IPS-NIHi7 (cell line): ENCODE measurements at regions not wholly inside any gene's neighbourhood (a gene's known extent, or its start where the extent isn't known, plus 50 kb on each side); places are given as distances from the start of the nearest gene placed in this dataset.

ENCODE experiments used
- DNase-seq: peaks from one replicate; pipeline ENCODE4 v3.0.0; 2012; ENCODE audit warnings: mixed read lengths; ENCODE audit errors: extremely low spot score

DNA sequence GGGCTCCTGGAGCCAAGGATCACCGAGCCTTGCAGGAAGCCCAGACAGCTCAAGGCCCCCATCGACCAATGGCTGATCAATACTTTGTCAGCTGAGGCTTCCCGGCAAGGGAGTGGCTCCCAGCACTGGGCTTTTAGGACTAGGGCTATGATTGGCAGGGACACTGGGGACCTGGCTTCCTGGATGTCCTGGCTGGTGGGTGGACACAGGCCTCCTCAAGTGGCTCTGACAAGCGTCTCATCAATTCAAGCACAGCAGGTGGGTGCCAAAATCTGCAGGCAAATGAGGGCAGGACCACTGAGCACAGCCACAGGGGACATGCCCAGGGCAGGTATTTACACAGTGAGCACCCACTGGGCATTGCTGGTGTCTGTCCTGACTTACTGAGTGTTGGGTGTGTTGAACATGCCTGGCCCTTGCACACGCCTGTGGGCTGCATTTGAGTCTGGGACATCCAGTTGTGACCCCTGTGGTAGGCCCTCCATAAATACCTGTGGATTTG, 420.1 kb upstream of the SULF2 start:
- no peak for DNase-seq

GRCh38 chr20:48204499-48204898, 419.2 kb upstream of the SULF2 start:
- DNase-seq: no peak

DNA sequence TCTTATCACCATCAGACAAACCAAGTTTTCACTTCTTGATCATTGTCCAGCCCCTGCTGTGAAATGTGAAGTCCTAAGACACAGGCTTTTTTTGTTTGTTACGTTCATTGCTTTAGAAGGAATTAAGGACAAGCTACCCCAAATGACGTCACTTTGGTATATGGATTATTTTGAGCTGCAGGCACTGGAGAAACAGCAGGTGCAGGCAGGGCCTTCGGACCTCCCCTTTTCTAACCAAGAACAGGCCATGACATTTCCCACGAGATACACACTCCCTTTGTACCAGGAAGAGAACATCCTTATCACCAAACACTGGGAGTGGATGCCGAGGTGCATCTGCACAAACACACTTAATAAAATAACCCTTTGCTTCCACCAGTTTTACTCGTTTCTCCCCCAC, 418.0 kb upstream of the SULF2 start:
- DNase-seq: no peak

DNA sequence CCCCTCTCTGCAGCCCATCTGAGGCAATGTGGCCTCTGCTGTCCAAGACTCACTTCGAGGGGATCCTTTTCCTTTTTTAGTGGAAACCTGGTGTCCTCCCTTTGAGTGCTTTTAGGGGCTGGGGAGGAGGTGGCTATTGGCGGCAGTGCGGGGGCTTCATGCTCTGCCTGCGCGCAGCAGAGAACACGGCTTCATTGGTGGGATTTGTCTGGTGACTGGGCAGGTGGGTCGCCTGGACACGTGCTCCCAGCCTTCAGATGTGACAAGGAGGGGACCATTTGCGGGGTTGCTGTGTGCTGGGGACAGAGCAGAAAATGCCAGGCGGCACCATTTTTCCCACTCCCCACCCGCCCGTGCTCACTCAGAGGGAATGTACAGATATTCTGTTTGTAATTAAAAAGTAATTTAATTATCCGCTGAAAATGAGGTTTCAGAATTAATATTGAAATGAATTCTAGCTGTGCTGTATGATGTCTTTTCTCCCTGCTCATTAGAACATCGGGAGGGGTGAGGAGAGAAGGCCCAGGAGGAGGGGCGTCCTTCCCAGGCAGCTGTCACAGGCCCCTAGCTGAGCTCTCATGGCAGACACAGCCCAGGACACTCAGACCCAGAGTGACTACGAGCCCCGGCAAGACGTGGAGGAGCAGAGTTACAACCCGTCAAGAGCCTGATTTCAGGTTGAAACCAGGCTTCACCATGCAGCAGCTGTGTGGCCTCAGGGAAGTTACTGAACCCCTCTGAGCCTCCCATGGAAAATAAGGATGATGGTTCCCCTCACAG, 417.2 kb upstream of the SULF2 start:
- no peak for DNase-seq

DNA sequence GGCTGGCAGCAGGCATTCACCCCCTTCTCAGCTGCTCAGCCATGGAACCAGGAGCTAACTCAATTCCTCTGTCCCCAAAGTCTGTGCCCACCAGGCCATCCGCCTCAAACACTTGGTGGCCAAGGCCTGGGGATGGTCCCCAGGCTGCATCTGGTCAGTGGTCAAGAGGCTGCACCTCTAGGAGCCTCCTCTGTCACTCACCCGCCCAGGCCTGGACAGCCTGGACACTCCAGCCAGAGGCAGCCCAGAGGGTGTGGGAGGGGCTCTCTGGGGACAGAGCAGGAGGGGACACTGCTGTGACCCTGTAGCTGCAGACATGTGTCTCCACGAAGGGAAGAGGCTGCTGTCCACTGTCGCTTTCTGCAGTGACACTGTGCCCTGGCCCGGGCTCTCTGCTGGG, 416.6 kb upstream of the SULF2 start:
- DNase-seq: no peak

- no peak for DNase-seq
These were observed 415.9 kb upstream of the SULF2 start for GRCh38 chr20:48201188-48201587.

DNA sequence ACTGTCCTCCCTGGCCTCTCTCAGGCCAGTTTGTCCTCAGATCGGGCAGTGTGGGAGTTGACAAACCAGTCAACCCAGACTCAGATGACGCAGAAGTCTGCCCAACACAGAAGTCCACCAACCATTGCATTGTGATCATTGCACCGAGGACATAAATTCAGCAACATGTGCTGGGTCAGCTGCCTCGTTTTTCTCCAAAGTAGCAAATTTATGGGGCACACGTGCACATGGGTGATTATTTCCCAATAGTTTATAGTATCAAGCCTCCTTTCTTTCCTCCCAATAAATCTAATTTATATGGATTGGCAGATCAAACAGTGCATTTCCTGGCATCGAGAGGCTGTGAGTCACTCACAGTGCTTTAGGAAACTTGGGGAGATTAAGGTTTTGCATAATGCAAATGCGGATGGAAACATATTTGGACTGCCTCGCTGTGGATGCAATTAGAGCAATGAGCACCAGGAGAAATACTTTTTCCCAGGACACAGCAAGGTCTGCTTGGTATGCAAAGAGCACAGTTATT, 413.7 kb upstream of the SULF2 start:
- DNase-seq: no peak

- DNase-seq: no peak
These were observed 411.8 kb upstream of the SULF2 start for GRCh38 chr20:48197066-48197465.

GRCh38 chr20:48196486-48196885, 411.2 kb upstream of the SULF2 start:
- DNase-seq: no peak

- DNase-seq: no peak
These were observed 410.7 kb upstream of the SULF2 start for GRCh38 chr20:48196001-48196400.

GRCh38 chr20:48195121-48195870, 410.0 kb upstream of the SULF2 start:
- DNase-seq: no peak

DNA sequence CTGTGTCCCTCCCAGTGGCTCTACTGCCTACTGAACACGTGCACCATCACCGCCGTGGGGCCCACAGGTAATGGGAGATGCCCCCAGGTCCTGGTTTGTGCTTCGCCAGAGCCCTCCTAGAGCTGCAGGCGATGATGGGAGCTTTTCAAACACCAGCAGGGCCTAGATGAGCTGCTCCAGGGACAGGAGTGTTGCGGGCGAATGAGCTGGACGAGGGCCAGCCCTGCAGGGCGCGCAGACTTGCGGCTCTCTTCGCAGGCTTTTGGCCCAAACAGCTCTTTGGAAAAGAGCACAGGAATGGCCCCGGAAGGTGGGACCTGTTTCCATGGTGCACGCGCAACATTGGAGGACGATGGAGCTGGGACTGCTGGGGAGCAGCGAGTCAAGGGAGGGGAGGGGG, 409.3 kb upstream of the SULF2 start:
- DNase-seq: no peak

- no peak for DNase-seq
These were observed 408.5 kb upstream of the SULF2 start for GRCh38 chr20:48193627-48194425.

- DNase-seq: peak; percentile 33
These were observed 406.8 kb upstream of the SULF2 start for GRCh38 chr20:48192109-48192508.

DNA sequence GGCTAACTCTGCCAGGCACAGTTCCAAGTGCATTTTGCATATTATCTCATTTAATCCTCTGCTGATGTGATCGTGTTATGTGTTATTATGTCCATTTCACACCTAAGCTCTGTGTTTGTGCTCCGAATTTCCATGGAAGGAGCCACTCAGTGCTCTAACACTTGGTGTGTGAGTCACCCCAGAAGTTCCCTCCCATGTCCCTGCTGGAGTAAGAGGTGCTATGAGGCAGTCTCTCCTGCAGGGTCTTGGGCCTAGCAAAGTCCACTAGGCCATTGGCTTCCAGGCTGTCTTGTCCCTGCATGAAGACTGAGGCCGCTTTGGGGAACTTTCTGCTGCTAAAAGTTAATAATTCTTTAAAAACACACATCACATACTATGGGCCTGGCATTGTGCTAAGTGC, 405.9 kb upstream of the SULF2 start:
- DNase-seq: peak; percentile 64

- DNase-seq: no peak
These were observed 405.5 kb upstream of the SULF2 start for GRCh38 chr20:48190757-48191156.

DNA sequence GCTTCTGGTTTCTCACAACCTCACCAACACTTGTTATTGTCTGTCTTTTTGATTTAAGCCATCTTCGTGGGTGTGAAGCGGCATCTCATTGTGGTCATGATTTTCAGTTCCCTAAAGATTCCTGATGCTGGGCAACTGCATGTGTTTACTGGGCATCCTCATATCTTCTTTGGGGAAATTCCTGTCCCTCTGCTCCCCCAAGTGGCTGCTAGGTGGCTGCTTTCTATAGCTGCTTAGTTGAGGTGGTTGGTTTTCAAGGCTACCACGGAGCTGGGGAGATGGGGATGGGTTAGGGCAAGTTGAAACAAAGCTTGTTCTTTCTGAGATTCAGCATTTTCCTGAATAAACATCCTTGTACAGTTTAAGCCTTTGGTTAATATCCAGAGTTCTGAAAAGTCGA, 403.9 kb upstream of the SULF2 start:
- DNase-seq: peak; percentile 65

DNA sequence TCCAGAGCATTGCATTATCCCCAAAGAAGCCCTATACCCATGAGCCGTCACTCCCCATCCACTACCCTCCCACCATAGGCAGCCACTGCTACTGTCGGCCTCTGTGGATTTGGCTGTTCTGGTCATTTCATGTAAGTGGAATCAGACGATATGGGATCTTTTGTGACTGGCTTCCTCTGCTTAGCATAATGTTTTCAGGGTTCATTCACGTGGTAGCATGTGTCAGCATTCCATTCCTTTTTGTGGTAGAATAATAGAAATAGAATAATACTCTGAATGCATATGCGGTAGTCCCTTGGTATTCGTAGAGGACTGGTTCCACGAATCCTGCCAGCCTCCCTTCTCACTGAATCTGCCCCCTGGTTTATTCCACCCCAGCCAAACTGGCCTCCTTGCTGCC, 402.6 kb upstream of the SULF2 start:
- DNase-seq: no peak

GRCh38 chr20:48186915-48187314, 401.6 kb upstream of the SULF2 start:
- DNase-seq: no peak

GRCh38 chr20:48186447-48186846, 401.2 kb upstream of the SULF2 start:
- DNase-seq: no peak

DNA sequence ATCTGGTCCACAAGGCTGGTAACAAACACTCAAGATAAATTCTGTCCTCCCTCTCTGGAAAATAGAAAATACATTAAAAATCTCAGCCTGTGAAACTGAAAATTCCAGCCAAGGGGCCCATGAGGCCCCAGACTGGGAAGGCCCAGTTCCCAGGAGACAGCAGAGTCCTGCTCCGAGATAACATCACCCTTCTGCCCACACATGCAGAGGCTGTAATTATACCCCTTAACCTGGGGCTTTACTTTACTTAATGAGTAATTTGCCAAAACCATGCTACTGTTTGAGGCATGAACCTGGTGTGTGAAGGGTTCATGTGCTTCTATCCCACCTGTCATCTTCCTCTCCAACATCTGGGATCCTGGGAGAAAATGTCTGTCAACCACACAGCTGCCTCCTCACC, 398.9 kb upstream of the SULF2 start:
- DNase-seq: no peak
